Upper lobe of left lung (tissue), 6 donors: ENCODE measurements at regions not wholly inside any gene's neighbourhood (a gene's known extent, or its start where the extent isn't known, plus 50 kb on each side); places are given as distances from the start of the nearest gene placed in this dataset.
"Not testable (repeated sequence)": the region's sequence is repeated elsewhere in the genome, so short reads cannot be mapped to it uniquely, and the experiment has no call there.

Experiments used
- ATAC-seq, 2 donors: fragments of 200-7000 bp; cut with Tn5 transposase; one replicate each; pipeline ENCODE4 v1.9.1; 2022; ENCODE audit warnings: mild to moderate bottlenecking in 2 of 2, moderate library complexity in 2 of 2; ENCODE audit not compliant: low FRiP score in 2 of 2
- DNase-seq, 2 donors: peaks; one replicate each; pipeline ENCODE4 v3.0.0-alpha.2; 2019 to 2020
- H3K27ac ChIP-seq, 4 donors: fragments of 200-600 bp; sonication (generic); one replicate each; pipeline ENCODE4 v1.5.1; 2016 to 2019
- H3K27me3 ChIP-seq, 4 donors: fragments of 200-600 bp; sonication (generic); one replicate each; pipeline ENCODE4 v1.5.1; 2017 to 2019
- H3K36me3 ChIP-seq, 4 donors: fragments of 200-600 bp; sonication (generic); one replicate each; pipeline ENCODE4 v1.5.1; 2016 to 2019
- H3K4me1 ChIP-seq, 4 donors: fragments of 200-600 bp; sonication (generic); one replicate each; pipeline ENCODE4 v1.5.1; 2018 to 2019
- H3K4me3 ChIP-seq, 4 donors: fragments of 200-600 bp; sonication (generic); one replicate each; pipeline ENCODE4 v1.5.1; 2017 to 2019; ENCODE audit warnings: mild to moderate bottlenecking in 2 of 4, moderate library complexity in 1 of 4
- H3K9me3 ChIP-seq, 4 donors: fragments of 200-600 bp; sonication (generic); one replicate each; pipeline ENCODE4 v1.5.1; 2018 to 2019
- EP300 ChIP-seq, 4 donors: sonication (generic); formaldehyde crosslinking; IDR thresholded peaks; one replicate each; pipeline ENCODE4 v1.5.1; 2017; ENCODE audit warnings: antibody characterized with exemption in 4 of 4, control low read depth in 2 of 4
- POLR2A ChIP-seq, 4 donors: fragments of 450-650 bp; IDR thresholded peaks; one replicate each; pipeline ENCODE4 v1.5.1; 2016 to 2017; ENCODE audit warnings: antibody characterized with exemption in 4 of 4, mild to moderate bottlenecking in 2 of 4
- POLR2AphosphoS5 ChIP-seq, 2 donors: sonication (generic); formaldehyde crosslinking; IDR thresholded peaks; one replicate each; pipeline ENCODE4 v1.5.1; 2017; ENCODE audit warnings: antibody characterized with exemption in 2 of 2
- WGBS, 2 donors: methylation state at CpG; one replicate each; pipeline ENCODE4 v1.1.5; 2017 to 2018; 5-methylcytosine and 5-hydroxymethylcytosine counted together
- TF ChIP-seq, protein P1 (sequence below), 6 experiments: fragments of 450-650 bp in 4 of 6; fragments of 200-600 bp in 2 of 6; sonication (generic) in 2 of 6; IDR thresholded peaks; one replicate each; pipeline ENCODE4 v1.5.1; 2016 to 2019; ENCODE audit warnings: antibody characterized with exemption in 6 of 6
- donor health status: DM: no; HTN: no; CAD: no; lungs with moderate emphysema.
- donor health status: DM: no; HTN: yes; CAD: no; lungs with severe emphysema.

DNA sequence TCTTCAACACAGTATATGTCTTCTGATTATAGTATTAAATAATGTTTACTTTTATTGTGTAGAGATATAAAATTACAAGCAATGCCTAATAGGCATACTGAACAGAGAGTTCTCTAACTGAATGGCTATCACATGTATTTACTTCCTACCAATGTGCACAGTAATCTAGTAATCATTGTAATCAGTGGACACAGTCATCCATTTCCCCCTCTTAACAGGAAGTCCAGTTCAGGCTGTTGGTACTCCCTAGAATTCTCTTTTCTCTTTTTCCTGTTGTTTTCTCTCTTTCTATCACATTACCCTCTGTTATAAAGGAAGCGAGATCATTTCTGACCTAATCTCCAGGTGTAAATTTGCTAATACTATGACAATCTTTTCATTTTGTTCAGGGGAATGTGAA lies 172.5 kb downstream of the HTR1B start:
- H3K27ac ChIP-seq, result no peak overlapping the region
- ATAC-seq (no peak), DNase-seq (no peak)
- no peaks in the 10 kb centered on the region for H3K36me3 ChIP-seq
- WGBS, 2 donors, result 83 to 84% methylated on average over 1 of the region's 1 CpG
- no peaks in the 10 kb centered on the region for H3K9me3 ChIP-seq
- peaks cover 0 to 4% (median 0%) of the 10 kb centered on the region in 4 donors for H3K4me1 ChIP-seq
- TF ChIP-seq, protein P1, sequence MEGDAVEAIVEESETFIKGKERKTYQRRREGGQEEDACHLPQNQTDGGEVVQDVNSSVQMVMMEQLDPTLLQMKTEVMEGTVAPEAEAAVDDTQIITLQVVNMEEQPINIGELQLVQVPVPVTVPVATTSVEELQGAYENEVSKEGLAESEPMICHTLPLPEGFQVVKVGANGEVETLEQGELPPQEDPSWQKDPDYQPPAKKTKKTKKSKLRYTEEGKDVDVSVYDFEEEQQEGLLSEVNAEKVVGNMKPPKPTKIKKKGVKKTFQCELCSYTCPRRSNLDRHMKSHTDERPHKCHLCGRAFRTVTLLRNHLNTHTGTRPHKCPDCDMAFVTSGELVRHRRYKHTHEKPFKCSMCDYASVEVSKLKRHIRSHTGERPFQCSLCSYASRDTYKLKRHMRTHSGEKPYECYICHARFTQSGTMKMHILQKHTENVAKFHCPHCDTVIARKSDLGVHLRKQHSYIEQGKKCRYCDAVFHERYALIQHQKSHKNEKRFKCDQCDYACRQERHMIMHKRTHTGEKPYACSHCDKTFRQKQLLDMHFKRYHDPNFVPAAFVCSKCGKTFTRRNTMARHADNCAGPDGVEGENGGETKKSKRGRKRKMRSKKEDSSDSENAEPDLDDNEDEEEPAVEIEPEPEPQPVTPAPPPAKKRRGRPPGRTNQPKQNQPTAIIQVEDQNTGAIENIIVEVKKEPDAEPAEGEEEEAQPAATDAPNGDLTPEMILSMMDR (IDR thresholded peaks at IDR 0.05), result no peak
- TF ChIP-seq POLR2AphosphoS5 (IDR thresholded peaks at IDR 0.05) (no peak), POLR2A (IDR thresholded peaks at IDR 0.05) (no peak), EP300 (IDR thresholded peaks at IDR 0.05) (no peak)
- no peaks in the 10 kb centered on the region for H3K27me3 ChIP-seq
- H3K4me3 ChIP-seq, result no peak overlapping the region

DNA sequence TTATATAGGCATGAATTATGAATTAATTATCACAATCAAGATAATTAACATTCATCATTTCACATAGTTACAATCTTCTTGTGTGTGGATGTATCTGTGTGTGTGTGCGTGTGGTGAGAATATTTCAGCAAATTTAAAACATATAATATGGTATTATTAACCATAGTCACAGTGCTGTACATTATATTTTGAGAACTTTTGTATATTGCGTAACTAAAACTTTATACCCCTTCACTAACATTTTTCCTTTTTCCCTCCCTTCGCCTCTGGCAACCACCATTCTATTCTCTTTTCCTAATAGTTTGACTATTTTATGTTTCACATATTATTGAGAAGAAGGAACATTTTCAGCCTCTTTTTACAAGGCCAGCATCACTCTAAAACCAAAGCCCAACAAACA lies 176.8 kb downstream of the HTR1B start:
- ATAC-seq (no peak), DNase-seq (no peak)
- H3K4me1 ChIP-seq, result no peaks in the 10 kb centered on the region
- no peak overlapping the region for H3K4me3 ChIP-seq
- H3K36me3 ChIP-seq, result no peaks in the 10 kb centered on the region
- no peak overlapping the region for H3K27ac ChIP-seq
- TF ChIP-seq POLR2A (IDR thresholded peaks at IDR 0.05), result no peak
- no peak for TF ChIP-seq EP300 (IDR thresholded peaks at IDR 0.05)
- TF ChIP-seq, protein P1 (IDR thresholded peaks at IDR 0.05), result no peak
- TF ChIP-seq POLR2AphosphoS5 (IDR thresholded peaks at IDR 0.05), result no peak
- H3K27me3 ChIP-seq, result no peaks in the 10 kb centered on the region
- H3K9me3 ChIP-seq, result peaks cover 0 to 7% (median 0%) of the 10 kb centered on the region in 4 donors
- 88 to 89% methylated on average over 3 of the region's 3 CpGs for WGBS, 2 donors

DNA sequence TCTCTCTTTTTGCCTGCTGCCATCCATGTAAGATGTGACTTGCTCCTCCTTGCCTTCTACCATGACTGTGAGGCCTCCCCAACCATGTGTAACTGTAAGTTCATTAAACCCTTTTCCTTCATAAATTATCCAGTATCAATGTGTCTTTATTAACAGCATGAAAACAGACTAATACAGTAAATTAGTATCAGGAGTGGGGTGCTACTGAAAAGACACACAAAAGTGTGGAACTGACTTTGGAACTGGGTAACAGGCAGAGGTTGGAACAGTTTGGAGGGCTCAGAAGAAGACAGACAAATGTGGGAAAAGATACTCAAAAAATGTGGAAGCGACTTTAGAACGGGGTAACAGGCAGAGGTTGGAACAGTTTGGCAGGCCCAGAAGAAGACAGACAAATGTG lies 189.4 kb downstream of the HTR1B start:
- Histone ChIP-seq H3K4me1 (no peaks in the 10 kb centered on the region), H3K4me3 (no peak overlapping the region), H3K36me3 (no peaks in the 10 kb centered on the region), H3K9me3 (peaks cover 0 to 31% (median 13%) of the 10 kb centered on the region in 4 donors), H3K27me3 (no peaks in the 10 kb centered on the region), H3K27ac (no peak overlapping the region)
- DNase-seq (no peak), ATAC-seq (no peak)
- TF ChIP-seq EP300 (IDR thresholded peaks at IDR 0.05) (no peak), POLR2A (IDR thresholded peaks at IDR 0.05) (no peak), POLR2AphosphoS5 (IDR thresholded peaks at IDR 0.05) (no peak)
- TF ChIP-seq, protein P1 (IDR thresholded peaks at IDR 0.05), result no peak
- 92% methylated on average over 2 of the region's 2 CpGs for WGBS, 2 donors

DNA sequence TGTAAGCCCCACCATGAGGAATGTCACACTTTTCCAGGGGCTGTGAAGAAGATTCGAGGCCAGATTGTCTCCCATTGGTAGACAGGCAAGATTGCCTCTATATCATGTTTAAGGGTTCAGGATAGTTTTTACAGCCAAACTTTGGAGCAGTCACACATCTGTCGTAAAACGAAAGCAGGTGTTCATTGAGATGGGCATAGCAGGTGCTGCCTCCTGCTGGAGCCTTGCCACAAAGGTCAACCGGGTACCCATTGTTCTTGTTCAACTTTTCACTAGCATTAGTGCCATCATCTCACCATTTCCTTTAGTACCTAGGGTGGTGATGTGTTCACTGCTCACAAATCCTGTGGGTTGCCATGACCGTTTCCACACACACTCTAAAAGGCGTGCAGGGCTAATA lies 198.3 kb downstream of the HTR1B start:
- Histone ChIP-seq H3K9me3 (peaks cover 0 to 4% (median 0%) of the 10 kb centered on the region in 4 donors), H3K27ac (no peak overlapping the region), H3K4me1 (no peaks in the 10 kb centered on the region), H3K36me3 (no peaks in the 10 kb centered on the region), H3K4me3 (no peak overlapping the region), H3K27me3 (no peaks in the 10 kb centered on the region)
- no peak for DNase-seq
- ATAC-seq, result no peak
- 82 to 86% methylated on average over 6 of the region's 6 CpGs for WGBS, 2 donors
- TF ChIP-seq POLR2A (IDR thresholded peaks at IDR 0.05) (no peak), POLR2AphosphoS5 (IDR thresholded peaks at IDR 0.05) (no peak), EP300 (IDR thresholded peaks at IDR 0.05) (no peak)
- TF ChIP-seq, protein P1 (IDR thresholded peaks at IDR 0.05), result no peak

DNA sequence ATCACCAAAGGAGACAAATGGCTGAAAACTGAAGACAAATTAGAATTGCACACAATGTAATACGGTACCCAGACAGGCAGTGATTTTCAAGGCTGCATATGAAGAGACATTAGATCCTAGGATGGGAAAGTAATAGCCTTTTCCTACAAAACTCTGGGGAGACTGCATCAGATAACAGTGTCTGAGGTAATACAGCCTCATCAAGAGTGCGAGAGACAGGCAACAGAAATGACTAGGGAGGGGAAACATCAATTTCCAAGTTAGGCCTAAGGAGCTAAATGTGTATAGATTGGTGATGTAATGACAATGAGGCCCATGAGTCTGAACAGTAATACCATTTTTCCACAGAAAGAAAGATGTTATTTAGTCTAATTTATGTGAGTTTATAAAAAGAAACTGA lies 200.3 kb downstream of the HTR1B start:
- Histone ChIP-seq H3K4me1 (no peaks in the 10 kb centered on the region), H3K4me3 (no peak overlapping the region), H3K27me3 (no peaks in the 10 kb centered on the region), H3K9me3 (peaks cover 0 to 4% (median 0%) of the 10 kb centered on the region in 4 donors), H3K36me3 (no peaks in the 10 kb centered on the region), H3K27ac (no peak overlapping the region)
- DNase-seq, result no peak
- no peak for ATAC-seq
- 90 to 95% methylated on average over 2 of the region's 2 CpGs for WGBS, 2 donors
- no peak for TF ChIP-seq POLR2AphosphoS5 (IDR thresholded peaks at IDR 0.05)
- no peak for TF ChIP-seq POLR2A (IDR thresholded peaks at IDR 0.05)
- TF ChIP-seq EP300 (IDR thresholded peaks at IDR 0.05), result no peak
- TF ChIP-seq, protein P1 (IDR thresholded peaks at IDR 0.05), result no peak

DNA sequence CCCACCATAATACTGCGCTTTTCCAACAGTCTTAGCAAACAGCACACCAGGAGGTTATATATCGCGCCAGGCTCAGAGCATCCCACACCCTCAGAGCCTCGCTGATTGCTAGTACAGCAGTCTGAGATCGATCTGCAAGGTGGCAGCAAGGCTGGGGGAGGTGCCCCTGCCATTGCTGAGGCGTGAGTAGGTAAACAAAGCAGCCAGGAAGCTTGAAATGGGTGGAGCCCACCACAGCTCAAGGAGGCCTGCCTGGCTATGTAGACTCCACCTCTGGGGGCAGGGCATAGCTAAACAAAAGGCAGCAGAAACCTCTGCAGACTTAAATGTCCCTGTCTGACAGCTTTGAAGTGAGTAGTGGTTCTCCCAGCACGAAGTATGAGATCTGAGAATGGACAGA lies 211.5 kb downstream of the HTR1B start:
- not testable (repeated sequence) for DNase-seq, H3K27me3 ChIP-seq

More for the DNA sequence above, 211.5 kb downstream of the HTR1B start:
- H3K27ac ChIP-seq, H3K4me1 ChIP-seq, H3K4me3 ChIP-seq, ATAC-seq, H3K9me3 ChIP-seq, H3K36me3 ChIP-seq: not testable (repeated sequence)
- 66 to 69% methylated on average over 7 of the region's 7 CpGs for WGBS, 2 donors
